ENCODE measurements at regions not wholly inside any gene's neighbourhood (a gene's known extent, or its start where the extent isn't known, plus 50 kb on each side); places are given as distances from the start of the nearest gene placed in this dataset.

DNA sequence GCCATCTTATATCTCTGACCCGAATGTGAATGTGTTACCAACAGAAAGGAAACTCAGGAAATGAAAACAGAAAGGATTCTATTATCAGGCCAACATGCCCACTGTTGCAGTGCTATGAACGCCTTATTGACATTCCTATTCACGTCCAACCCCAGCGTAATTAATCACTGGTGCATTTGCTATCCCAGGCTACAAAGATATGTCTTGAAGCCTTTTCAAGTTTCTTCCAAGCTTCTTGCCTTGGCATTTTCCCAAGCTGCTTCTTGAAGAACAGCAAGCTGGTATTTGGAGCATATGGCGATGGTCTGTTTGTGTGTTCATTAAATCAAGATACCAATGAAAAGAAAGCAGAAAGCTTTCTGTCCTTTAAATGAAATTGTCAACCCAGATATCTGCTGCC is 579.2 kb upstream of the ZNF462 start:
- DNase-seq (ENCODE audit: low read depth, low spot score) = no peak
- Histone ChIP-seq H3K27ac (ENCODE audit: control insufficient read depth, insufficient read depth, low read length) (no peak overlapping the region), H3K27me3 (ENCODE audit: control insufficient read depth, extremely low read depth, insufficient read depth, low read length) (no peaks in the 10 kb centered on the region), H3K36me3 (ENCODE audit: control insufficient read depth in 2 of 2, extremely low read depth in 1 of 2, insufficient read depth in 2 of 2, low read length in 2 of 2) (no peaks in the 10 kb centered on the region), H4K20me1 (ENCODE audit: control insufficient read depth, extremely low read depth, insufficient read depth, low read length) (no peaks in the 10 kb centered on the region), H3K9ac (ENCODE audit: control insufficient read depth, extremely low read depth, insufficient read depth, low read length) (no peak overlapping the region), H3K4me2 (ENCODE audit: control insufficient read depth, extremely low read depth, insufficient read depth, low read depth, low read length) (no peak overlapping the region), H3K9me3 (ENCODE audit: control insufficient read depth, low read depth, low read length) (no peaks in the 10 kb centered on the region), H2AFZ (ENCODE audit: control insufficient read depth, low read length) (no peak overlapping the region), H3K9me1 (ENCODE audit: control insufficient read depth, extremely low read depth, insufficient read depth, low read length) (no peaks in the 10 kb centered on the region), H3K4me1 (ENCODE audit: control insufficient read depth, extremely low read depth, insufficient read depth, low read length) (no peaks in the 10 kb centered on the region), H3K4me3 (ENCODE audit: control insufficient read depth in 2 of 3, extremely low read depth in 1 of 3, insufficient read depth in 2 of 3, low read depth in 1 of 3, low read length in 3 of 3) (no peak overlapping the region), H3K79me2 (ENCODE audit: control insufficient read depth, insufficient read depth, low read length) (no peaks in the 10 kb centered on the region)
- dilution Hi-C loops (cut with MboI; ENCODE audit: extremely low pct_ligation_motif_present, low sequenced_read_pairs) = no loop called here
- TF ChIP-seq, protein P1, sequence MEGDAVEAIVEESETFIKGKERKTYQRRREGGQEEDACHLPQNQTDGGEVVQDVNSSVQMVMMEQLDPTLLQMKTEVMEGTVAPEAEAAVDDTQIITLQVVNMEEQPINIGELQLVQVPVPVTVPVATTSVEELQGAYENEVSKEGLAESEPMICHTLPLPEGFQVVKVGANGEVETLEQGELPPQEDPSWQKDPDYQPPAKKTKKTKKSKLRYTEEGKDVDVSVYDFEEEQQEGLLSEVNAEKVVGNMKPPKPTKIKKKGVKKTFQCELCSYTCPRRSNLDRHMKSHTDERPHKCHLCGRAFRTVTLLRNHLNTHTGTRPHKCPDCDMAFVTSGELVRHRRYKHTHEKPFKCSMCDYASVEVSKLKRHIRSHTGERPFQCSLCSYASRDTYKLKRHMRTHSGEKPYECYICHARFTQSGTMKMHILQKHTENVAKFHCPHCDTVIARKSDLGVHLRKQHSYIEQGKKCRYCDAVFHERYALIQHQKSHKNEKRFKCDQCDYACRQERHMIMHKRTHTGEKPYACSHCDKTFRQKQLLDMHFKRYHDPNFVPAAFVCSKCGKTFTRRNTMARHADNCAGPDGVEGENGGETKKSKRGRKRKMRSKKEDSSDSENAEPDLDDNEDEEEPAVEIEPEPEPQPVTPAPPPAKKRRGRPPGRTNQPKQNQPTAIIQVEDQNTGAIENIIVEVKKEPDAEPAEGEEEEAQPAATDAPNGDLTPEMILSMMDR (optimal IDR thresholded peaks at IDR 0.05 in 1 of 3, IDR thresholded peaks at IDR 0.05 in 1 of 3, conservative IDR thresholded peaks at IDR 0.05 in 1 of 3; ENCODE audit: extremely low read depth in 1 of 3, insufficient read depth in 2 of 3, low read length in 3 of 3) = no peak
- TF ChIP-seq EZH2 (IDR thresholded peaks at IDR 0.05; ENCODE audit: low read length) = no peak
- no peak for FAIRE-seq

DNA sequence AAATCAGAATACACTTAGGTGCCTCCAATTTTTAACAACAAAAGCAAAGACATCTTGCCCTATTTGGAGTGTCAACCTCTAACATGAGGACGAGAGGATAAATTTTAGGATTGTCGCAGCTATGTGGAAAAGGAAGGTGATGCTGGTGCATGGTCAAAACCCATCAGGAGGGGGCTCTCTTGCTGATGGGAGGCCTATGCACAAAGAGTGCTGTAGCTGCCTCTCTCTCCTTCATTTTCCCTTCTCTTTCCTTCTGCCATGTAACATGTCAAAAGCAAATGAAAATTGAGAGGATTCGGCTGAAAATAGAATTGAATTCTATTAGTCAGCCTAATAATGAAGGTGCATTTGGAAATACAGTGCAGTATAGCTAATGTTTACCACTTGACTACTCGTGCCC is 578.7 kb upstream of the ZNF462 start:
- dilution Hi-C loops (cut with MboI; ENCODE audit: extremely low pct_ligation_motif_present, low sequenced_read_pairs) = no loop called here
- TF ChIP-seq, protein P1 (optimal IDR thresholded peaks at IDR 0.05 in 1 of 3, IDR thresholded peaks at IDR 0.05 in 1 of 3, conservative IDR thresholded peaks at IDR 0.05 in 1 of 3; ENCODE audit: extremely low read depth in 1 of 3, insufficient read depth in 2 of 3, low read length in 3 of 3) = peak; percentile 13 to 51 (median 18)
- no peak for TF ChIP-seq EZH2 (IDR thresholded peaks at IDR 0.05; ENCODE audit: low read length)
- Histone ChIP-seq H3K9me3 (ENCODE audit: control insufficient read depth, low read depth, low read length) (no peaks in the 10 kb centered on the region), H3K9ac (ENCODE audit: control insufficient read depth, extremely low read depth, insufficient read depth, low read length) (no peak overlapping the region), H3K4me3 (ENCODE audit: control insufficient read depth in 2 of 3, extremely low read depth in 1 of 3, insufficient read depth in 2 of 3, low read depth in 1 of 3, low read length in 3 of 3) (no peak overlapping the region), H3K79me2 (ENCODE audit: control insufficient read depth, insufficient read depth, low read length) (no peaks in the 10 kb centered on the region), H3K9me1 (ENCODE audit: control insufficient read depth, extremely low read depth, insufficient read depth, low read length) (no peaks in the 10 kb centered on the region), H2AFZ (ENCODE audit: control insufficient read depth, low read length) (no peak overlapping the region), H3K27ac (ENCODE audit: control insufficient read depth, insufficient read depth, low read length) (no peak overlapping the region), H3K4me1 (ENCODE audit: control insufficient read depth, extremely low read depth, insufficient read depth, low read length) (no peaks in the 10 kb centered on the region), H4K20me1 (ENCODE audit: control insufficient read depth, extremely low read depth, insufficient read depth, low read length) (no peaks in the 10 kb centered on the region), H3K27me3 (ENCODE audit: control insufficient read depth, extremely low read depth, insufficient read depth, low read length) (no peaks in the 10 kb centered on the region), H3K36me3 (ENCODE audit: control insufficient read depth in 2 of 2, extremely low read depth in 1 of 2, insufficient read depth in 2 of 2, low read length in 2 of 2) (no peaks in the 10 kb centered on the region), H3K4me2 (ENCODE audit: control insufficient read depth, extremely low read depth, insufficient read depth, low read depth, low read length) (no peak overlapping the region)
- DNase-seq (ENCODE audit: low read depth, low spot score) = no peak
- FAIRE-seq = no peak
